ENCODE measurements at regions not wholly inside any gene's neighbourhood (a gene's known extent, or its start where the extent isn't known, plus 50 kb on each side); places are given as distances from the start of the nearest gene placed in this dataset.

DNA sequence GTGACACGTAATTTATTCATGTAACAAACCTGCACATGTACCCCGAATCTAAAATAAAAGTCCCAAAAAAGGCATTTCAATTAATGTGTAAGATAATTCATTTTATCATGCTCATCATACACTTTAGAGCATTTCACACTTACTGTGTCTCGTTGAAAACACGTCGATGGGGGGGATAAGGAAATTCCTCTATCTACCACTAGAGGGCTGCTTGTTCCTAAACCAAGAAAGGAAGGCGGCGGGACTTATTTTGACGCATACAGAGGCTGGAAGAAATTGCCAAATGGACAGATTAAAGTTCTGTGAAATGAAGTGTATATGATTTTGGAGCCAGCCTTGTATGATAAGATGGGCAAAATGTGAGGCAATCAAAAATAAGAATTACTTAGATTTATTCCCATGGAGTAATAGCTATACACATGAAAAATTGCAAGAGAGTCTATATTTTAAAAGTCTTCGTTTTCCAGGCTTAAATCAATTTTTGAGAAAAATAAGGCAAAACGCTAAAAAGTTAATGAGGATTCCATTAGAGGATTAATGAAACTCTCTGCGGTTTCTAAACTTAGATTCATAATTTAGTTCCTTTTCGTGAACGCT, 346.8 kb downstream of the CNTN3 start:
- H3K4me3 ChIP-seq (ENCODE audit: low read depth, low read length), result no peak overlapping the region
- peak; percentile 87 for TF ChIP-seq CTCF (IDR thresholded peaks at IDR 0.05; ENCODE audit: insufficient read depth, low read length, poor library complexity, severe bottlenecking)
- H3K36me3 ChIP-seq (ENCODE audit: control insufficient read depth, insufficient read depth, low read length), result no peaks in the 10 kb centered on the region
- peak; percentile 5 for DNase-seq (ENCODE audit: low read depth)
- H3K27me3 ChIP-seq (ENCODE audit: control insufficient read depth, insufficient read depth, low read length), result no peaks in the 10 kb centered on the region

DNA sequence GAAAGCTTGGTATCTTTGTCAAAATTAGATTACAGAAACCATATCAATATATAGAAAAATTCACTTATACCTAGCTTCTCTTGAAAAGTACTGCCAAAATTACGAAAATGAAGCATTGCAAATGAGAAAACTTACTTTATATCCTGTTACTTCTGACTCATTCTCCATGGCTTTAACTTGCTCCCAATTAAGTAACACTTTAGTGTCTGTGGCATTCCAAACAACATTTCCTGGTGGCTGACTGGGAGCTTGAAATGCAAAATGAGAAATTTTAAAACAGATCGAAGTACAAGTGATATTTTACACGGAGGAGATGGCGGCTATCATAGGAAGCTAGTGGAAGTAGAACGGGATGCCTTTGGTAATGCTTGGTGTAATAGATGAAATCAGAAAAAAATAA, 347.3 kb downstream of the CNTN3 start:
- no peak for TF ChIP-seq CTCF (IDR thresholded peaks at IDR 0.05; ENCODE audit: insufficient read depth, low read length, poor library complexity, severe bottlenecking)
- no peak overlapping the region for H3K4me3 ChIP-seq (ENCODE audit: low read depth, low read length)
- no peaks in the 10 kb centered on the region for H3K36me3 ChIP-seq (ENCODE audit: control insufficient read depth, insufficient read depth, low read length)
- H3K27me3 ChIP-seq (ENCODE audit: control insufficient read depth, insufficient read depth, low read length), result no peaks in the 10 kb centered on the region
- DNase-seq (ENCODE audit: low read depth), result no peak

GRCh38 chr3:74265069-74265468, 349.4 kb downstream of the CNTN3 start:
- no peak for TF ChIP-seq CTCF (IDR thresholded peaks at IDR 0.05; ENCODE audit: insufficient read depth, low read length, poor library complexity, severe bottlenecking)
- Histone ChIP-seq H3K36me3 (ENCODE audit: control insufficient read depth, insufficient read depth, low read length) (no peaks in the 10 kb centered on the region), H3K27me3 (ENCODE audit: control insufficient read depth, insufficient read depth, low read length) (no peaks in the 10 kb centered on the region), H3K4me3 (ENCODE audit: low read depth, low read length) (no peak overlapping the region)
- no peak for DNase-seq (ENCODE audit: low read depth)

- DNase-seq (ENCODE audit: low read depth), result no peak
- H3K27me3 ChIP-seq (ENCODE audit: control insufficient read depth, insufficient read depth, low read length), result no peaks in the 10 kb centered on the region
- H3K4me3 ChIP-seq (ENCODE audit: low read depth, low read length), result no peak overlapping the region
- no peaks in the 10 kb centered on the region for H3K36me3 ChIP-seq (ENCODE audit: control insufficient read depth, insufficient read depth, low read length)
- no peak for TF ChIP-seq CTCF (IDR thresholded peaks at IDR 0.05; ENCODE audit: insufficient read depth, low read length, poor library complexity, severe bottlenecking)
Measured at GRCh38 chr3:74263031-74263430, 351.4 kb downstream of the CNTN3 start.

- DNase-seq (ENCODE audit: low read depth), result no peak
- Histone ChIP-seq H3K4me3 (ENCODE audit: low read depth, low read length) (no peak overlapping the region), H3K36me3 (ENCODE audit: control insufficient read depth, insufficient read depth, low read length) (no peaks in the 10 kb centered on the region), H3K27me3 (ENCODE audit: control insufficient read depth, insufficient read depth, low read length) (no peaks in the 10 kb centered on the region)
- TF ChIP-seq CTCF (IDR thresholded peaks at IDR 0.05; ENCODE audit: insufficient read depth, low read length, poor library complexity, severe bottlenecking), result no peak
Measured at GRCh38 chr3:74233091-74233490, 381.4 kb downstream of the CNTN3 start.

DNA sequence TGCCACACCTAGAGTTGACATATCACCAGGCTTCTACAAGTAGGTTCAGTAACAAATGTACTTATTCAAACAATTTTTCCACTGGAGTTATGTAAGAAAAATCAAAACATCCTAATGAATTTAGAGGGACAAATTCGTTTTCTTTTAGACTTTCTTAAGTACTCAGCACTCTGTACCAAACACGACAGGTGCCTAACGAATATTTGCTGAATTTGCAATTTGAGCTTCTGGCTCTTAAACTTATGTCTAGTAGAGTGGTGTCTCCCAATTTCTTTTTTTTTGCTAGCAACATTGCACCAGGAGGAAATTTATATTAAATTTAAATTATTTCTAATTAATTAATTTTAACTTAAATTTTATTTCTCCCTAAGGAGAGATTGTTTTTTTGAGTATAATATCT, 397.0 kb downstream of the CNTN3 start:
- DNase-seq (ENCODE audit: low read depth), result no peak
- Histone ChIP-seq H3K27me3 (ENCODE audit: control insufficient read depth, insufficient read depth, low read length) (no peaks in the 10 kb centered on the region), H3K4me3 (ENCODE audit: low read depth, low read length) (no peak overlapping the region), H3K36me3 (ENCODE audit: control insufficient read depth, insufficient read depth, low read length) (no peaks in the 10 kb centered on the region)
- no peak for TF ChIP-seq CTCF (IDR thresholded peaks at IDR 0.05; ENCODE audit: insufficient read depth, low read length, poor library complexity, severe bottlenecking)

Measured in kidney epithelial cell (primary cell).